RPMI8226 (cell line): ENCODE measurements at regions not wholly inside any gene's neighbourhood (a gene's known extent, or its start where the extent isn't known, plus 50 kb on each side); places are given as distances from the start of the nearest gene placed in this dataset.
"Not testable (repeated sequence)": the region's sequence is repeated elsewhere in the genome, so short reads cannot be mapped to it uniquely, and the experiment has no call there.

ENCODE experiments used
- DNase-seq: peaks from one replicate; pipeline ENCODE4 v3.0.0-alpha.2; 2015

DNA sequence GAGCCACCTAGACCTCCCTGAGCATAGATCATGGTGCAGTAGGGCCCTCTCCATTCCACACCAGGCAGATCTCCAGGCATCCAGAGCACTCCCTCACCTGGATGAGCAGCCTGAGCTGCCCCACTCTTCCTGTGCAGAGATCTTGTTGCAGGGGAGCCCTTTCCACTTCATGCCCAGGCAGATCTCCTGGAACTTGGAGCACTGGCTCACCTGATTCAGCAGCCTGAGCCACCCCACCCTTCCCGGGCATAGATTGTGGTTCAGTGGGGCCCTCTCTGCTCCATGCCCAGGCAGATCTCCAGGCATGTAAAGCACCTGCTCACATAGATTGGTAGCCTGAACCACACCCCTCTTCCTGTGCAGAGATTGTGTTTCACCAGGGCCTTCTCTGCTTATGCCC, 78.0 kb downstream of the SEC16B start:
- DNase-seq, result no peak

DNA sequence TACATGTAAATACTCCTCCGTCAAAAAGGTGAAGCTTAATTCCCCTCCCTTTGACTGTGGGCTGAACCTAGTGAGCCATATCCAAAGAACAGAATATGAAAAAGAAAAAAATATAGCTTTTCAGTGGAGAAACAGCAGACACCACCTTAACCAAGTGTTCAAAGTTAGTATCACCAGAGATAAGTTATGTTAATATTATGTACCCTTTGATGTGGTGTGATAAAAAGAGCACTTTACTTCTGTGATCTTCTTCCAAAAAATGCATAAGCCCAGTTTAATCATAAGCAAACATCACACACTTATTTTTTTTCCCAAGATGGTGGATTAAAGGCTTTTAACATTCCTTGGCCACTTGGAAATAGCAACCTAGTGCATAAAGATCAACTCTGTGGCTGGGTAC, 79.4 kb downstream of the SEC16B start:
- DNase-seq, result no peak

DNA sequence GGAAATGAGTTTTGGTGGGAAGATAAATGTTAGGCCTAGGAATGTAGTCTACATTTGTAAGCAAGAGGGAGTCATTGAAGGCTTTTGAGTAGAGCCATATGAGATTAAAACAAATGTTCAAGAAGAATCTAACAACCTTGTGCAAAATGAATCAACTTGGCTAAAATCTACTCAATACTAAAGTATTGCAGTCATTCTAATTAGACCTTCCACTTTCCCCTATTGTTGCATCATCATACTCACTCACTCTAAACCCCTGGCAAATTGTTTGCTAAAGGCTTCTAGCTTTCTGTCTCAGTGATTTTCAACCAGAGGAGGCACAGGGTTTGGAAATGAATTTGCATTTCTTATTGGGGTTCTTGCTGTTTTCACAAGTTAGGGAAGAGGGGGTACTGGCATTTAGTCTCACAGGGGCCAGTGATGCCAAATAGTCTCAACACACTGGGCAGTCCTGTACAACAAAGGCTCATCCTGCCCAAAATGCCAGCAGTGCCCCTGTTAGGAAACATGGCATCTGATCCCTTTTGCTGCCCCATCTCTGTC, 85.3 kb downstream of the SEC16B start:
- DNase-seq, result no peak

DNA sequence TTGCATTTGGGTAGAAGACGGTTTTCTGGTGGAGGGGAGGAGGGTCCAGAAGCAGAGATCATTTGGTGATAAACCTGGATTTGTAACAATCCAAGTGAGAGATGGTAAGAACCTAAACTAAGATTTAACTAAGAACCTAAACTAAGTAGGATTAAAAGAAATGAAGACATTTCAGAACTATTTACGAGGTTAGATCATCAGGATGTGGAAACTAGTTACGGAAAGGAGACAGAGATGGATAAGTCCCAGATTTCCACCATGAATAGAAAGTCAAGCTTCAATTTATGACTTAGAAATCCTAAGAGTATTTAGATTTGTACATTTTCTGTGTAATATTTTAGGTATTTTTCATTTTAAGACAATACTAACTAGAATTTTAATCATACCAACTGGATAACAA, 86.3 kb downstream of the SEC16B start:
- no peak for DNase-seq

DNA sequence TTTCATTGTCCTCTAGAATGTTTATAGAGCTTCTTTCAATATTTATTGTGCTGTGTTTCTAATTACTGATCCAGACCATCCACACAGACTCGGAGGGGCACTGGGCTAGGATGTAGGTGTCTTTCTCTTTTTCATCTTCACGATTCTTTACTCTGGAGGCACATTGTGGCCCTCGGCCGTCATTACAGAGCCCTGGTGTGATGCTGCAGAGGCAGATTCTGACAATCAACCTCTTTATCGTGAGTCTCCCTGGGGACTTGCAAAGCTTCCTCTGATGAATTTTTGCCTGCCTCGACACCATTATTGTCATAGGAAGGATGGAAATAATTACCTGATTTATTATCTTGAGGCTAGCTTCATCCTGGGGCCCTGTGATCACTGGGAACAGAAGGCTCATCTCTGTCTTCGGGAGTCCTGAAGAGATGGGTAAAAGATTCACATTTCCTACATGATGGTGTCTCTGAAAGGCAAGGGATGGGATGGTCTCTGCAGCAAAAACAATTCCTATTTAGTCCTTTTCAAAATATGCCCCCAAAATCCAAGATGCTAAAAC, 89.4 kb downstream of the SEC16B start:
- no peak for DNase-seq

DNA sequence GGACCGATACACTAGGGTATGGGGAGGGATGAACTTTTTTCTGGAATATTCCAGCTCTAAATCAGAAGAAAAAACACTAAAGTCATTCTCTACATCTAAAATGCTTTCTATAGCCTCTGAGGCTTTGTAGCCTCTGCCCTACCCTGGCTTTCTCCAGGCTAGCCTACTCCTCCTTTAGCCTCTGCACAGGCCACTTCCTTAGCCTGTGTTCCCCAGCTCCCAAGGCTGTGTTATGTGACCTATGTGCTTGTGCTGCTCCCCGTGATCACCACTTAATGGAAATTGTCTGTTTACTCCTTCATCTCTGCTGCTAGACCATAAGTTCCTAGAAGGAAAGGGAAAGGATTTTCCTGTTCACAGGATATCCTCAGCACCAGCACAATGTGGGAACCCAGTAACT, 92.8 kb downstream of the SEC16B start:
- DNase-seq, result no peak

DNA sequence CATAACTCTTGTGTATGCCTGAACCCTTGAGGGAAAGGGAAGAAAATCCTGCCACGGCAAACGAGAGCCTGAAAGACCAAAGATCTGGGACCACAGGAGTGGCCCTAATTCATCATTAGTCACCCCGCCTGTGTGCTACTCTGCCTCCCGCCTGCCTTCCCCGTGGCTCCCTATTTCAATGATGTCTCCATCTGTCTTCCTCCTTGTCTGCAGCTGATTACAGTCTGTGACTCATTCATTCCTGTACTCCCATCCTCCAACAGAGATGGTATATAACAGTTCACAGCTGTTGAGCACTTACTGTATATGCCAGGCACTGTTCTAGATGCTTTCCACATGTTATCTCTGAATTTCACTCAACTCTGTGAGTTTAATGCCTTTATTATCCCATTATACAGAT, 96.6 kb downstream of the SEC16B start:
- DNase-seq, result no peak

DNA sequence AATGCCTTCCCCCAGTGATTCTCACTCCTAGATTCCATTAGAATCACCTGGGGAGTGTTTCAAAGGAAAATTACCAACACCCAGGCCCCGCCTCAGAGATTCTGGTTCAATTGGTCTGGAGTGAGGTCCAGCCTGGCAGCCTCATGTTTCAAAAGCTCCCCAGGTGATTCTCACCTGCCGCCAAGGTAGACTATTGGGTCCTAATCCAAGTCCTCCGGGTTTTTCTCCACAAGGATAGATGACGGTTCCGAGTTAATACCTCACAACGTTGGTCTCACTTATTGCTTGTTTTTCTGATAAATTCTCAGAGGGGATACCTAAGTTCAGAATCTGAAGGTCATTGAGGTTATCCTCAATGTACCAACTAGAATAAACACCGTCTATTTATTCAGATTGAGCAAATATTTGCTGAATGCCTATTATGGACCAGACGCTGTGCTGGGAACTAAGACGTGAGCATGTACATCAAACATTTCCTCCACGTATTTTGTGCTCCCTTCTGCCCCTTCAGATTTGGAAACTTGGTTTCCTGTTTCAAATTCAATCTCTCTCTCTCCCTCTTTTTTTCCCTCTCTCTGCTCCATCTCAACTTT, 97.5 kb downstream of the SEC16B start:
- DNase-seq, result no peak

DNA sequence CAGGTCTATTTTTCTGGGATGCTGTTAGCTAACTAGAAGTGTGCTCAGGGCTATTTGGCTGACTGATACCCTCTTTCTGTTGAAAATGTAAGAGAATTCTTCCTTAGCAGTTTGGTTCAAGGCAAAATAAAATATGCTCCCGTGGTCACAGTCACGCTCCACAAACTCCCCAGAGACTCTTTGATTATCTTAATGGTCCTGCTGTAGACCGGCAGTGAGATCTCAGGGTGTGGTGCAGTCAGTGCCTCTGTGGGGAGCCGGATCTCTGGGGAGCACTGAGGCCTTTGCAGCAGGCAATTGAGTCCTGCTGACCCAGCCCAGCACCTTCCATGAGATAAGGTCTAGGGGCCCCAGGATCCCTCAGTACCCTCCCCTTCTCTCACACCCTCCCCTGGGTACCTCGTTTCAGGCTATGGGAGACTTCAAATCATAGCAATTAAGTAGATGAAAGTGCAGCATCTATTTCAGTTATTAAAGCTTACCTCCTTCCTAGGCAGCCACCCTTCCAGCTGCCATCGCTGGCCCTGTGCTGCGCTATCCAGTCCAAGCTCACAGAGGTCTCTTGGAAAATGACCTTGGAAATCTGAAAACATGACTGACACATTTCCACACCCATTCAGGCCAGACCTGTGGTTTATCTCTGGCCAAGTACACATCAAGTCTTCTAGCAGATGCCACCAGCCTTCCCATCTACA, 98.1 kb downstream of the SEC16B start:
- DNase-seq, result no peak

DNA sequence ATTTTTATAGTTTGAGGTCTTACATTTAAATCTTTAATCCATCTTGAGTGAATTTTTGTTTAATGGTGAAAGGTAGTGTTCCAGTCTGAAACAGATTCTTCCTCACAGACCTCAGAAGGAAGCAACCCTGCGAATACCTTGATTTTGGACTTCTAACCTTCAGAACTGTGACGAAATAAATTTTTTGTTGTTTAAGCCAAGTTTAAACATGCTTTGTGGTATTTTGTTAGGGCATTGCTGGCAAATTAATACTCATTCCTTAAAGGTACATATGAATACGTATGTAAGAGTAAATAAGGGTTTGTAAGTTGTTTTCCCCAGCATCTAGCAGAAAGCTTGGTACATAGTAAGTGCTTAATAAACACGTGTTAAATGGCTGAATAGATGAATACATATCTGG, 100.3 kb downstream of the SEC16B start:
- no peak for DNase-seq

DNA sequence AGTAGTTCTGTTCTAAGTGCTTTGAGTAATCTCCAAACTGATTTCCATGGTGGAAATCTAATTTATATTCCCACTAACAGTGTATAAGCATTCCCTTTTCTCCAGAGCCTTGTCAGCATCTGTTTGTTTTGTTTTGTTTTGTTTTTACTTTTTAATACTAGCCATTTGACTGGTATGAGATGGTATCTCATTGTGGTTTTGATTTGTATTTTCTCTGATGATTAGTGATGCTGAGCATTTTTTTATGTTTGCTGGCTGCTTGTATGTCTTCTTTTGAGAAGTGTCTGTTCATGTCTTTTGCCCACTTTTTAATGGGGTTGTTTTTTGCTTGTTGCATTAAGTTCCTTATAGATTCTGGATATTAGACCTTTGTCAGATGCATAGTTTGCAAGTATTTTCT, 100.8 kb downstream of the SEC16B start:
- DNase-seq, result not testable (repeated sequence)

DNA sequence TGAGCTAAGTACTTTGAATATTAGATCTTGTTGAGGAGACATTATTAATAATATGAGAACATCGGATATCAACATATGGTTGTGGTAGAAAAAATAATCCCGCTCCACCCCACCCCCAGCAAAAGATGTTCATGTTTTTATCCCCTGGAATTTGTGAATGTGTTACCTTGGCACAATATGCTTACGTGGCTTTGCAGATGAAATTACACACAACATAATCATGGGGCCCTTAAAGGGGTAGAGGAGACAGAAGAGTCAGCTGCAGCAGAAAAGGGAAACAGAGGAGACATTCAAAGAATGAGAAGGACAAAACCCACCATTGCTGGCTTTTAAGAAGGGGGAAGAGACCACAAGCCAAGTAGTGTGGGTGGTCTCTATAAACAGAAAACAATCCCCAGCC, 104.1 kb downstream of the SEC16B start:
- DNase-seq, result no peak

DNA sequence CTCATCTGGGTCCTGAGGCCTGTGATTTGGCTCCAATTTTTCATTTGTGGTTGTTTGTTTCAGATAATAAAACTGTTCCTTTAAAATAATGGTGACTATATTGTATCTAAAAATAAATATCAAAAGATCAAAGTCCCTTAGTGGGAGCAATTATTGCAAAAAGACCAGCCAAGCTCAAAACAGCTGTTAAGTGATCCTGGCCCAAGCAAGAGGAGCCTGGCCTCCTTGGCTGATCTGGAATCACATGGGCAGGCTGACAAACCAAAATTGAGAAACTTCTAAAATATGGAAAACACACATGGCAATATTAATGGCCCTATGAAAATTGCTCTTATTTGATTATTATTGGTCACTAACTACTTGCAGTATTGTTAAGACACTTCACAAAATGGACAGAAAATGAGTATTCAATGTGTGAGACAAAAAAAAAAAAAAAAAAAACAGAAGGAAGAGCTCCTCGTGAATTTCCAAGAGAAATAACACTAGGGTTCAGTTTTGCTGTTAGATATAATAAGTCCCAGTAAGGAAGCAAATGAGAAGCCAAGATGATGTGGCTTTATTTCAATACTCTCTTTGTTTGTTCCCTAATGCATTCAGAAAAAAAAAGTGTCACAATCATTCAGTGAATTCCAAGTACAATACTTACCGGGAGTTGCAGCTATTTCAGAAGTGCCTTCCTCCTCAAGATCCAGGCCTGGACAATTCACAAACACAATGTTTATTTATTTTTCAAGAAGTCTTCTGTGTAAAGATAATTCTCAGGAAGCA, 105.1 kb downstream of the SEC16B start:
- DNase-seq, result no peak

DNA sequence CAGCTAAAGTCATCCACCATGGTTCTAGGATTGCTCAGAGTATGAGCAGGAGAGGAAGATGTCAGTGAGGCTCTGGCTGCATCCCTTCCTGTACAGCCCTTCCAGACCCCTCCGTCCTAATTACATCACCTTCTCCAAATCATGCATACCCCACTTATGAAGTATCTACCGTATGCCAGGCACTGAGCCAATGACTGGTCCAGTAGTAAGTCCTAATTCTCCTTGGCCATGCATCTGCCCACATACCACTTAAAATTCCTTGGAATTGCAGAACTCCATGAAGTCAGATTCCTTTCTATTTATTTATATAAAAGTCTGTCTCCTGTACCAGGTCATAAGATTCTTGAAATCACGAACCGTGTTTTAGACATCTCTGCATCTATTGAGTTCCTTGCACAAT, 106.1 kb downstream of the SEC16B start:
- no peak for DNase-seq

DNA sequence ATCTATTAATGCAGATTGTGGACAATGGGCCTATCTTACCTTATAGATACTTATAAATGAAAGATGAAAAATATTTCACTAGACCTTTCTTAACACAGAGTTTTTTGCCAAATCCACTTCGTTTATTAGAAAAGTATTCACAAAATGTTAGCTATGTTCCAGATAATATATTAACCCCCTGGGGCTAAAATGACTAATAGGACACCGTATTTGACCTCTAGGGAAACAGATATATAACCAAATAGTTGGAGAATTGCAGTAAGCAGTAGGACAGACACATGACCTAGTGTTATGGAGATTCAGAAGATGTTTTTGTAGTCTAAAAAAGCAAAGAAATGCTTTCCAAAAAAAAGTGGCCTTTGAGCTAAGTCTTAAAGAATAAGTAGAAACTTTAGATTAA, 106.9 kb downstream of the SEC16B start:
- DNase-seq, result no peak

DNA sequence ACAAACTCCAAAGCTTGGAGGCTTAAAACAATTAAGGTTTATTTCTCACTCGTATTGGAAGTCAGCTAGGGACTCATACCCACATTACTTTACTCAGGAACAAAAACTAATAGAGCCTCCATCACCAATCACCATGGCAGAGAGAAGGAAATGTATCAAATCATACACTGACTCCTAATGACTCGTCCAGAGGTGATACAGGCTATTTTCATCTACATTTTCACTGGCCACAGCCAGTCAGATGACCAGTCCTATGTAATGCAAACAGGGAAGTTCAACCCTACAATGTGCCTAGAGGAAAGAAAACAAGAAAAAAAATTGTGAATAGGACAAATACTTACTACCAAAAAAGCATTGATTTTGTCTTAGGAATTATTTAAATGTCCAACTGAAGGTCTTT, 110.3 kb downstream of the SEC16B start:
- no peak for DNase-seq

DNA sequence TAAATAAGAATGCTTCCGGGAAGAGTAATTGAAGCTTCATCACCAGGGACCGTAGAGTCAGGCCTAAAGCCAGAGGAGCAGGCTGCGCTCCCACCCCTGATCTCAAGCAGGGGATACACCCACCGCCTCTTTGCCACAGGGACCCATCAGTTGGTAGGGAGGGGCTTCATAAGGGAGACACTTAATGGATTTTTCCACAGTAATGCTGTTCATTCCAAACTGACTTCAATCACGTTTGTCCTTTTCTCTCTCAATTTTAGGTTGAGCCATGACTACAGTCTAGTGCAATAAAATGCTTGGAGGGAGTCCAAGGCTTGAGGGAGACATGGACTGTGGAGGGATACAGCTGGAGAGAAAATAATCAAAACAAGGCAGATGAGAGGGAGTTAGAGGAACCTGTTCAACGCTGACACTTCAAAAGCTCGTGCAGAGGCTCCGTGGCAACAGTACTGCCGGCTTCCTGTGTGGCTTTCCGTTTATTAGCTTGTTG, 111.5 kb downstream of the SEC16B start:
- DNase-seq, result peak; percentile 73

DNA sequence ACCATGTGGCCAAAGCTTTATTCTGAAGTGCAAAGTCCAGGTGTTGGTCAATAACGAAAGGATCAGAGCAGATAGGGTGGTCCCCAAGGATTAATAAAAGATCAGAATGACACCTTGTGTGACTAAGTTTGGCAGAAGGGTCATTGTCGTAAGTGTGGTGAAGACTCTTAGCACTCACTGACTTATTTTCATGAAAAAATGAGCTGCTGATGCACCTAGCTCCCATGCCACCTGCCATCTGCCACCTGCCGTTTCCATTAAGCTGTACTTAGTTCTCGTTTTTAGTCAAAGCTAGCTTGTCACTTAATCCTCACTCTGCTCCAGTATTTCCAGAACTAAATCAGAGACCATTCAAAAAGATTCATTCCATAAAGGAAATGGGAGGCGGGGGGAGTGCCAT, 112.6 kb downstream of the SEC16B start:
- peak; percentile 62 for DNase-seq

DNA sequence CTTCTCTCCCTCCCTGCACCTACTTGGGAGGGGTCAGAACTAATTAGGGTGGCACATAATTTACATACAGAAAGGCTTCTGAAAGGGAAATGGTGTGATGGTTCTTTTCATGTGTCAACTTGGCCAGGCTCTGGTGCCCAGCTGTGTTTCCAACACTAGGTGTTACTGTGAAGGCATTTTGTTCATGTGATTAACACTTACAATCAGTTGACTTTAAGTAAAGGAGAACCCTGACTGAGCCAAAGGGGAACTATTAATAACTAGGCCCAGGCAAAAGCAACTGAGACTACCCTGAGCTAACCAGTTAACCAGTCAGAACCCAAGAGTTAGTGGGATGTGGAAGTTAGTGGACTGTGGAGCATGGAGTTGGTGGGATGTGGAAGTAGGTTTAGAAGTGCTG, 114.9 kb downstream of the SEC16B start:
- DNase-seq, result no peak

DNA sequence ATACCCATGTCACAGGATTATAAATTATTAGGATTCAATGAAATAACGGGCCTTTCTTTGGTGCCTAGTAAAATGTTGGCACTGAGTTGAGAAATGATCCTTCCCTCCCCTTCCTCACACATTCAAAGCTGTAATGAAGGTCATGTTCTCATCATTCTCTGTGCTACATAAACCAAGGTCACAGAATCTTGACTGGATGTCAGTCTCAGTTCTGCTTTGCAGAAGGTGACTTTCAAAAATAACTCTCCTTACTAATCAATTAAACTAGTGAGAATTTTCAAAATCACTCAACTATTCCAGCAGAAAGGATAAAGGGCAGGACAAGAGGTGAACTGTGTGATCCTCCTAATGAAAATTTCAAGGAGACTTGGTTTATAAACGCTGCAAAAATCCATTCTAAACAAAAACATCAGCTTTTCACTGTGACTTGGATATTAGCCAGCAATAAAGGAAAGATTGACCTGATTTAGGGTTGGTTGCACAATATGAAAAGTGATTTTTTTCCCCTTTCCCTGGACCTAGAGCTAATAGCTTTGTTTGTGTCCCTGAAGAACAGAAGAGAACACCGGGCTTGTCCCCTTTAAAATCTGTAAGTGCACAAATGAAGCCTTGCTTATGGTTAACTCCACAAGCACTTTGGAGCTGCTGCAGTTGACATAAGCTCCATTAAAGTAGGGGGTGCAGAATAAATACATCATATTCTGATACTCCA, 120.1 kb downstream of the SEC16B start:
- no peak for DNase-seq

DNA sequence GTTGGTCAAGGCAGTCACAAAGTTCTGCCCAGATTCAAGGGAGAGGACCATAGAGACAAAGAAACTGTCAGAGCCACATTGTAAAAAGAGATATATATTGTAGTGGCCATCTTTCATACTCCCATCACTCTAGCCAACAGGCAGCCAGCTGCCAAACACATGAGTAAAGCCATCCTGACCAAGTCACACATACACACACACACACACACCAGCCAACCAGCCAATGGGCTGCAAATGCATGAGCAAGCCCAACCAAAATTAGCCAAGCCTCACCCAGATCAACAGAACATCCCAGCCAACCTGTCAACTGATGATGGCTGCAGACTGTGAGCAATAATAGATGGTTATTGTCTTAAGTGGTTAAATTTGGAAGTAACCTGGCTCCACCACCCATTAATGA, 120.7 kb downstream of the SEC16B start:
- no peak for DNase-seq

DNA sequence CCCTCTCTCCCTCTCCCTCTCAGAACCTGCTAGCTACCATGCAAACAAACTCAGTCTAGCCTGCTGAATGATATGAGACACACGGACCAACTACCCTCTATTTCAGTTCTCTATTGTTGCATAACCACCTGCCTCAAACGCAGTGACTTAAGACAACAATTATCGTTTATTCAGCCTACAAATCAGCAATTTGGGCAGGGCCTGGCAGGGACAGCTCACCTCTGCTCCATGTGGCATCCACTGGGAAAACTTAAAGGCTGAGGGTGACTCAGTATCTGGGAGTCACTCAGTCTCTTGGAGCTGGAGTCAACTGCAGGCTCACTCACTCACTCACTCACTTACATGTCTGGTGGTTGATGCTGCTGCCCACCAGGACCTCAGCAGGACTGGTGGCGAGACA, 121.3 kb downstream of the SEC16B start:
- DNase-seq, result no peak

DNA sequence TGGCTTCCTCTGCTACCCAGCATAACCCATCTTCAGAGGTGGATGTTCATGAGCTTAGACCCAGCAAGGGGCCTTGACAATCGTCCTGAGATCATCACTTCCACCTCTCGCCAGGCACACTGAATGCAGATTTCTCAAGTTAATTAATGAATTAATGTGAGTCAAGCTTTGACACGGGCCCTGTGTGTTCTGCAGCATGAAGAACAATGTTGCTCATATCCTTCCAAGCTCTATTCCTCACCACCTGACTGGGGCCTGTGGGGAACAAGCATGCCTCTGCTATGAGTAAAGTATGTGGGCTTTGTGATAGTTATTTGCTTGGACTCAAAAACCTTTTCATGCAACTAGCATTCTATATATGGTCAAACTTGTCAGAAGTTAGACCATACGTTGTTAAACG, 122.0 kb downstream of the SEC16B start:
- DNase-seq, result no peak
